Neural progenitor cell (in vitro differentiated cells): ENCODE measurements at regions not wholly inside any gene's neighbourhood (a gene's known extent, or its start where the extent isn't known, plus 50 kb on each side); places are given as distances from the start of the nearest gene placed in this dataset.

Source experiments
- DNase-seq: peaks from one replicate; pipeline ENCODE4 v3.0.0-alpha.2; 2016; ENCODE audit warnings: low spot score
- H2AFZ ChIP-seq: fragments of 200-600 bp; sonication (generic); replicated peaks from 2 replicates; pipeline ENCODE4 v1.6.1; 2016; ENCODE audit warnings: antibody characterized with exemption
- H3F3A ChIP-seq: fragments of 200-600 bp; sonication (generic); 2 replicates; pipeline ENCODE4 v1.6.1; 2016; ENCODE audit warnings: antibody characterized with exemption, low read depth
- H3K27ac ChIP-seq: fragments of 200-600 bp; sonication (generic); 2 replicates; pipeline ENCODE4 v1.5.1; 2016; ENCODE audit warnings: mild to moderate bottlenecking
- H3K27me3 ChIP-seq: fragments of 200-600 bp; sonication (generic); 2 replicates; pipeline ENCODE4 v1.6.1; 2016; ENCODE audit warnings: mild to moderate bottlenecking, moderate library complexity
- H3K36me3 ChIP-seq: fragments of 200-600 bp; sonication (generic); 2 replicates; pipeline ENCODE4 v1.5.1; 2016
- H3K4me1 ChIP-seq: fragments of 200-600 bp; sonication (generic); 2 replicates; pipeline ENCODE4 v1.6.1; 2016; ENCODE audit warnings: mixed run types
- H3K4me2 ChIP-seq: fragments of 200-600 bp; sonication (generic); 2 replicates; pipeline ENCODE4 v1.6.1; 2016
- H3K4me3 ChIP-seq: fragments of 200-600 bp; sonication (generic); 2 replicates; pipeline ENCODE4 v1.5.1; 2016
- H3K79me2 ChIP-seq: fragments of 200-600 bp; sonication (generic); 2 replicates; pipeline ENCODE4 v1.6.1; 2016; ENCODE audit warnings: low read depth
- H3K9ac ChIP-seq: fragments of 200-600 bp; sonication (generic); 2 replicates; pipeline ENCODE4 v1.6.1; 2016
- H3K9me3 ChIP-seq: fragments of 200-600 bp; sonication (generic); 2 replicates; pipeline ENCODE4 v1.5.1; 2016; ENCODE audit warnings: low read depth
- H4K20me1 ChIP-seq: fragments of 200-600 bp; sonication (generic); 2 replicates; pipeline ENCODE4 v1.6.1; 2016; ENCODE audit warnings: low read depth
- H3K27ac Mint-ChIP-seq: 3 replicates; pipeline ENCODE4 v1.8.0; 2021; ENCODE audit warnings: mixed read lengths
- H3K27me3 Mint-ChIP-seq: 2 replicates; pipeline ENCODE4 v1.8.0; 2022; ENCODE audit warnings: low read depth, mild to moderate bottlenecking, inconsistent platforms, moderate library complexity, mixed read lengths; ENCODE audit not compliant: insufficient read depth
- H3K36me3 Mint-ChIP-seq: 3 replicates; pipeline ENCODE4 v1.8.0; 2021; ENCODE audit warnings: mixed read lengths
- H3K4me1 Mint-ChIP-seq: 3 replicates; pipeline ENCODE4 v1.8.0; 2021; ENCODE audit warnings: mixed read lengths
- H3K4me3 Mint-ChIP-seq: 3 replicates; pipeline ENCODE4 v1.8.0; 2021; ENCODE audit warnings: mild to moderate bottlenecking, moderate library complexity, mixed read lengths
- H3K9me3 Mint-ChIP-seq: 3 replicates; pipeline ENCODE4 v1.8.0; 2020; ENCODE audit warnings: mixed read lengths
- CTCF ChIP-seq: fragments of 200-600 bp; sonication (generic); IDR thresholded peaks from 2 replicates; pipeline ENCODE4 v1.5.1; 2017; ENCODE audit warnings: antibody characterized with exemption, mild to moderate bottlenecking
- EZH2 ChIP-seq: fragments of 200-600 bp; sonication (generic); IDR thresholded peaks from 2 replicates; pipeline ENCODE4 v1.6.1; 2017; ENCODE audit warnings: antibody characterized with exemption, mild to moderate bottlenecking, moderate library complexity
- EZH2phosphoT487 ChIP-seq: fragments of 200-600 bp; sonication (generic); IDR thresholded peaks from 2 replicates; pipeline ENCODE4 v1.6.1; 2017; ENCODE audit warnings: antibody characterized with exemption

GRCh38 chr6:113565306-113565705 is 291.8 kb upstream of the MARCKS start:
- no peaks in the 10 kb centered on the region for H3K79me2 ChIP-seq
- peak overlapping the region; percentile 75 for H3K4me2 ChIP-seq
- H3K4me1 ChIP-seq = peaks cover 16% of the 10 kb centered on the region
- peaks cover 14% of the 10 kb centered on the region for H3F3A ChIP-seq
- H3K9ac ChIP-seq = no peak overlapping the region
- H2AFZ ChIP-seq = peak overlapping the region; percentile 90
- H3K27me3 Mint-ChIP-seq = peaks cover 2% of the 10 kb centered on the region
- H3K4me3 ChIP-seq = peak overlapping the region; percentile 28
- no peak overlapping the region for H3K27ac ChIP-seq
- H3K36me3 ChIP-seq = no peaks in the 10 kb centered on the region
- TF ChIP-seq CTCF (no peak), EZH2phosphoT487 (no peak), EZH2 (no peak)
- no peaks in the 10 kb centered on the region for H3K36me3 Mint-ChIP-seq
- peak overlapping the region; percentile 83 for H3K4me3 Mint-ChIP-seq
- H3K9me3 Mint-ChIP-seq = no peaks in the 10 kb centered on the region
- peak overlapping the region; percentile 97 for H3K27ac Mint-ChIP-seq
- peaks cover 31% of the 10 kb centered on the region for H3K4me1 Mint-ChIP-seq
- no peaks in the 10 kb centered on the region for H3K9me3 ChIP-seq
- H3K27me3 ChIP-seq = peaks cover 9% of the 10 kb centered on the region
- no peak for DNase-seq
- no peaks in the 10 kb centered on the region for H4K20me1 ChIP-seq

GRCh38 chr6:113570161-113570560 is 287.0 kb upstream of the MARCKS start:
- H4K20me1 ChIP-seq = no peaks in the 10 kb centered on the region
- H3K4me2 ChIP-seq = no peak overlapping the region
- H3K36me3 ChIP-seq = no peaks in the 10 kb centered on the region
- H3K4me1 Mint-ChIP-seq = peaks cover 17% of the 10 kb centered on the region
- H3K9me3 ChIP-seq = no peaks in the 10 kb centered on the region
- H3K4me1 ChIP-seq = peaks cover 4% of the 10 kb centered on the region
- no peak overlapping the region for H3K4me3 Mint-ChIP-seq
- no peak overlapping the region for H2AFZ ChIP-seq
- H3K4me3 ChIP-seq = no peak overlapping the region
- peaks cover 4% of the 10 kb centered on the region for H3F3A ChIP-seq
- peaks cover 9% of the 10 kb centered on the region for H3K27me3 ChIP-seq
- H3K9me3 Mint-ChIP-seq = peaks cover 14% of the 10 kb centered on the region
- no peak for TF ChIP-seq EZH2phosphoT487
- no peak for TF ChIP-seq CTCF
- TF ChIP-seq EZH2 = no peak
- H3K9ac ChIP-seq = no peak overlapping the region
- no peak overlapping the region for H3K27ac ChIP-seq
- H3K79me2 ChIP-seq = no peaks in the 10 kb centered on the region
- no peak overlapping the region for H3K27ac Mint-ChIP-seq
- peaks cover 2% of the 10 kb centered on the region for H3K27me3 Mint-ChIP-seq
- no peak for DNase-seq
- peaks cover 7% of the 10 kb centered on the region for H3K36me3 Mint-ChIP-seq

GRCh38 chr6:113570641-113571040 is 286.5 kb upstream of the MARCKS start:
- no peak overlapping the region for H3K9ac ChIP-seq
- TF ChIP-seq EZH2 = no peak
- TF ChIP-seq EZH2phosphoT487 = no peak
- TF ChIP-seq CTCF = no peak
- Mint-ChIP-seq H3K9me3 (peaks cover 18% of the 10 kb centered on the region), H3K27ac (no peak overlapping the region), H3K4me3 (no peak overlapping the region), H3K4me1 (peaks cover 12% of the 10 kb centered on the region), H3K36me3 (peaks cover 10% of the 10 kb centered on the region), H3K27me3 (peaks cover 2% of the 10 kb centered on the region)
- no peaks in the 10 kb centered on the region for H3K9me3 ChIP-seq
- no peaks in the 10 kb centered on the region for H3K79me2 ChIP-seq
- no peak overlapping the region for H2AFZ ChIP-seq
- H3F3A ChIP-seq = no peaks in the 10 kb centered on the region
- H3K36me3 ChIP-seq = no peaks in the 10 kb centered on the region
- no peaks in the 10 kb centered on the region for H3K4me1 ChIP-seq
- peaks cover 4% of the 10 kb centered on the region for H3K27me3 ChIP-seq
- H4K20me1 ChIP-seq = no peaks in the 10 kb centered on the region
- no peak for DNase-seq
- H3K4me3 ChIP-seq = no peak overlapping the region
- H3K4me2 ChIP-seq = no peak overlapping the region
- H3K27ac ChIP-seq = no peak overlapping the region
